Sigmoid colon (tissue), 3 donors: ENCODE measurements at regions not wholly inside any gene's neighbourhood (a gene's known extent, or its start where the extent isn't known, plus 50 kb on each side); places are given as distances from the start of the nearest gene placed in this dataset.

Source experiments
- CTCF ChIP-seq, 4 experiments: fragments of 450-650 bp in 3 of 4; fragments of 200-600 bp in 1 of 4; IDR thresholded peaks; one replicate each; pipeline ENCODE4 v1.5.1; 2016 to 2019; ENCODE audit warnings: antibody characterized with exemption in 4 of 4, mild to moderate bottlenecking in 3 of 4, moderate library complexity in 2 of 4
- POLR2A ChIP-seq, 2 donors: fragments of 450-650 bp; IDR thresholded peaks; one replicate each; pipeline ENCODE4 v1.6.1; 2016; ENCODE audit warnings: antibody characterized with exemption in 2 of 2, mild to moderate bottlenecking in 2 of 2, moderate library complexity in 2 of 2

GRCh38 chr7:11946794-11947193, 114.8 kb upstream of the THSD7A start:
- no peak for TF ChIP-seq CTCF (IDR thresholded peaks at IDR 0.05)
- no peak for TF ChIP-seq POLR2A (IDR thresholded peaks at IDR 0.05)
